ENCODE measurements at regions not wholly inside any gene's neighbourhood (a gene's known extent, or its start where the extent isn't known, plus 50 kb on each side); places are given as distances from the start of the nearest gene placed in this dataset.
A peak's percentile ranks its signal among the peaks of the same experiment; 100 is the strongest.

DNA sequence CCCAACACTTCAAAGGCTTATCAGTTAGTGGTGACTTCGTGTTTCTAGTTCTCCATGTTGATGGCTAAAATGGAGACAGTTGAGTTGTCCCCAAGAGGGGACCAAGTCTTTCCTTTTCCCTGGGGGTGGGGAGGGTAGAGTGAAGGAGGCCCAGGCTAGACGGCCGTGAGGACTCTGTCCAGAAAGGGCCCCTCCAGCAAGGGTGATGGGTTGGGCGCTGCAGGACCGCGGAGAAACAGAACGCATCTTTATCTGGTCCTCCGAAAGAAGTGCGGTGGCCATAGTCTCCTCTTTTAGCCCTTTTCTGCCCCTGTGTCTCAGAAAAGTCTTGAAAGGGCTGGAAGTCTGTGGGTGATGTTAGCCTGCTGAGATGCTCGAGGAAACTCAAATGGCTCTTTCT, 153.2 kb downstream of the GLI2 start:
- no peak overlapping the region for H3K27ac ChIP-seq
- DNase-seq, result peak in 1 of 5 donors; percentile 21
- no peaks in the 10 kb centered on the region for H3K9me3 ChIP-seq
- H3K4me1 ChIP-seq (ENCODE audit: insufficient read depth), result peaks cover 19% of the 10 kb centered on the region
- H3K27me3 ChIP-seq, result no peaks in the 10 kb centered on the region
- H3K4me3 ChIP-seq, result no peak overlapping the region
- intact Hi-C loops (cut with DNase I), result no loop called here
- no peaks in the 10 kb centered on the region for H3K36me3 ChIP-seq
- TF ChIP-seq, protein P1, sequence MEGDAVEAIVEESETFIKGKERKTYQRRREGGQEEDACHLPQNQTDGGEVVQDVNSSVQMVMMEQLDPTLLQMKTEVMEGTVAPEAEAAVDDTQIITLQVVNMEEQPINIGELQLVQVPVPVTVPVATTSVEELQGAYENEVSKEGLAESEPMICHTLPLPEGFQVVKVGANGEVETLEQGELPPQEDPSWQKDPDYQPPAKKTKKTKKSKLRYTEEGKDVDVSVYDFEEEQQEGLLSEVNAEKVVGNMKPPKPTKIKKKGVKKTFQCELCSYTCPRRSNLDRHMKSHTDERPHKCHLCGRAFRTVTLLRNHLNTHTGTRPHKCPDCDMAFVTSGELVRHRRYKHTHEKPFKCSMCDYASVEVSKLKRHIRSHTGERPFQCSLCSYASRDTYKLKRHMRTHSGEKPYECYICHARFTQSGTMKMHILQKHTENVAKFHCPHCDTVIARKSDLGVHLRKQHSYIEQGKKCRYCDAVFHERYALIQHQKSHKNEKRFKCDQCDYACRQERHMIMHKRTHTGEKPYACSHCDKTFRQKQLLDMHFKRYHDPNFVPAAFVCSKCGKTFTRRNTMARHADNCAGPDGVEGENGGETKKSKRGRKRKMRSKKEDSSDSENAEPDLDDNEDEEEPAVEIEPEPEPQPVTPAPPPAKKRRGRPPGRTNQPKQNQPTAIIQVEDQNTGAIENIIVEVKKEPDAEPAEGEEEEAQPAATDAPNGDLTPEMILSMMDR (IDR thresholded peaks at IDR 0.05), result no peak
- TF ChIP-seq EP300 (IDR thresholded peaks at IDR 0.05) (no peak), POLR2A (IDR thresholded peaks at IDR 0.05) (no peak)
- WGBS, 3 donors, result 93 to 96% (median 94%) methylated on average over 10 of the region's 10 CpGs

DNA sequence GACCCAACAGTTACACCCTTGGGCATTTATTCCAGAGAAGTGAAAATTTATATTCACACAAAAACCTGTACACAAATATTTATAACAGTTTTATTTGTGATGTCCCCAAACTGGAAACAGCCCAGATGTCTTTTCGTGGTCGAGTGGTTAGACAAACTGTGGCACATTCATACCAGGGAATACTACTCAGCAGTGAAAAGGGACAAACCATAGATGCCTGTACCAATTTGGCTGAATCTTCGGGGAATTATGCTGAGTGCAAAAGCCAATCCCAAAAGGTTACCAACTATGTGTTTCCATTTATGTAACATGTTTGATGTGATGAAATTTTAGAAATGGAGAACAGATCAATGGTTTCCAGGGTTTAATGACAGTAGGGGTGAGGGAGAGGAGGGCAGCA, 154.3 kb downstream of the GLI2 start:
- no peaks in the 10 kb centered on the region for H3K27me3 ChIP-seq
- no peak overlapping the region for H3K4me3 ChIP-seq
- TF ChIP-seq, protein P1 (IDR thresholded peaks at IDR 0.05), result no peak
- TF ChIP-seq EP300 (IDR thresholded peaks at IDR 0.05) (no peak), POLR2A (IDR thresholded peaks at IDR 0.05) (no peak)
- no peaks in the 10 kb centered on the region for H3K9me3 ChIP-seq
- peaks cover 18% of the 10 kb centered on the region for H3K4me1 ChIP-seq (ENCODE audit: insufficient read depth)
- H3K36me3 ChIP-seq, result no peaks in the 10 kb centered on the region
- no peak overlapping the region for H3K27ac ChIP-seq
- DNase-seq, result no peak
- intact Hi-C loops (cut with DNase I), result no loop called here
- 93 to 96% (median 94%) methylated on average over 3 of the region's 3 CpGs for WGBS, 3 donors

DNA sequence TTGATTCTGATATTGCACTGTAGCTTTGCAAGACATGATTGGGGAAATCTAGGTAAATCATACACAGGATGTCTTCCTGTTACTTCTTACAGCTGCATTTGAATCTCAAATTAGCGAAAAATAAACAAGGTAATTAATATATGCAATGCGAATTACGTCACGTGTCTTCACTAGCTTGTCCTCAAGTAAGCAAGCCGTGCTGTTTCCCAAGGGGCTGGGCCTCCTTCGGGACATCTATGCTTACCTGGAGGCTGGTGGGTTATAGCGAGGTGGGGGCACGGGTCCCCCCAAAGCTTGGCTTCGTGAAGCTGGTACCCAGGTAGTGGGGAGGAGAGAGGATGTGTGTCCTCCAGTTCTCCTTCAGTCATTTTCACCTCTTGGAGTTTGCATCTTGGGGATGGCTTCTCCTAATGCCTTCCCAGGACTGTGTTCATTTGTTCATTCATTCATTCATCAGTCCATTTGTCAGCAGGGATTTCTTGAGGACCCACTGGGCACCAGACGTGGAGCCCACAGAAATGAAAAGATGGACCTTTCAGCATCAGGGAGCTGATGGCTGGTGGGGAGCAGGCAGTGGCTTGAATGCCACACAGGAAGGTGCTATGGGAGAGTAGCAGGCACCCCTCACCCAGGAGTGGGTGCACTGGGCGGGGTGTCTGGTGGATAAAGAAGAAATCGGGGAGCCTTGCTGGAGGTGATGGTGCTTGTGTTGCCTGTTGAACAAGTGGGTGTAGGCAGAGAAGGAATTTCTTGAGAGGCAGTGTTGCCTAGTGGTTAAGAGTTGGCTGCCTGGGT, 155.1 kb downstream of the GLI2 start:
- TF ChIP-seq, protein P1 (IDR thresholded peaks at IDR 0.05), result no peak
- no peak for TF ChIP-seq POLR2A (IDR thresholded peaks at IDR 0.05)
- TF ChIP-seq EP300 (IDR thresholded peaks at IDR 0.05), result no peak
- H3K4me1 ChIP-seq (ENCODE audit: insufficient read depth), result peaks cover 15% of the 10 kb centered on the region
- H3K27me3 ChIP-seq, result no peaks in the 10 kb centered on the region
- no peaks in the 10 kb centered on the region for H3K9me3 ChIP-seq
- no peak overlapping the region for H3K4me3 ChIP-seq
- peak in 1 of 5 donors; percentile 18 for DNase-seq
- WGBS, 3 donors, result 92 to 94% (median 93%) methylated on average over 12 of the region's 12 CpGs
- no peaks in the 10 kb centered on the region for H3K36me3 ChIP-seq
- intact Hi-C loops (cut with DNase I), result no loop called here
- no peak overlapping the region for H3K27ac ChIP-seq

DNA sequence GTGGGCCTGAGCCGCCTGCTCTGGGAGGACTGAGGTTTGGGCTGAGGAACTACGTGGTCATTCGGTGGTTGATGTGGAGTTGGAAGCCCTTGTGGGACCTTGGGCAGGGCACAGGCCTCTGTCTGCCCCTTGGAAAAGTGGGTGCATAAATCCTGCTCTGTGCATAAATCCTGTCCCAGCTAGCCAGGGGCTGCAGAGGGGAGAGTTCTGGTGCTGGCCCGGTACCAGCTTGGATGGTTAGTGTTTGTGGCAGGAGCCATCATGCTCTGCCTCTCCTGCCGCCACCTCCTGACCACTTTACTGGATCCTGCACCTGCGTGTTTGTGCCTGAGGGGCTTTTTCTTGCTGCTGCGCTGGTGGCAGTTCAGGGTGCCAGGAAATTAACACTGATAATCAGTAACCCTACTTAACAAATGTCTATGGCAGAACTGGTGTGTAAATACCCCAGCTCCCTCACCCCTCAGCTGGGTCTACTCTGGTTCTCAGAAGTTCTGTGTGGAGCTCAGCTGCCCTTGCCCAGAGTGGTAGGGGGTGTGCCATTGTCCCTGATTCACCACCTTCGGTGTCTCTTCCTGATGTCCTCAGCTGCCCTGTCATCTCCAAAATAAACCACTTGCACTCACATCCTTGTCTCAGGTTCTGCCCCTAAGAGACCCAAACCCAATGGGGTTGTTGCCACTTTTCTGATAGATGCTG, 156.8 kb downstream of the GLI2 start:
- Histone ChIP-seq H3K4me3 (no peak overlapping the region), H3K9me3 (no peaks in the 10 kb centered on the region), H3K27ac (peak overlapping the region in 1 of 2 donors; percentile 43), H3K4me1 (ENCODE audit: insufficient read depth) (peaks cover 10% of the 10 kb centered on the region), H3K36me3 (no peaks in the 10 kb centered on the region), H3K27me3 (no peaks in the 10 kb centered on the region)
- WGBS, 3 donors, result 94 to 95% (median 94%) methylated on average over 8 of the region's 8 CpGs
- intact Hi-C loops (cut with DNase I), result no loop called here
- DNase-seq, result peak in 1 of 5 donors; percentile 29
- no peak for TF ChIP-seq EP300 (IDR thresholded peaks at IDR 0.05)
- no peak for TF ChIP-seq POLR2A (IDR thresholded peaks at IDR 0.05)
- TF ChIP-seq, protein P1 (IDR thresholded peaks at IDR 0.05), result no peak

Data from ovary (tissue), 7 donors.